ENCODE measurements at regions not wholly inside any gene's neighbourhood (a gene's known extent, or its start where the extent isn't known, plus 50 kb on each side); places are given as distances from the start of the nearest gene placed in this dataset.
A peak's percentile ranks its signal among the peaks of the same experiment; 100 is the strongest.

DNA sequence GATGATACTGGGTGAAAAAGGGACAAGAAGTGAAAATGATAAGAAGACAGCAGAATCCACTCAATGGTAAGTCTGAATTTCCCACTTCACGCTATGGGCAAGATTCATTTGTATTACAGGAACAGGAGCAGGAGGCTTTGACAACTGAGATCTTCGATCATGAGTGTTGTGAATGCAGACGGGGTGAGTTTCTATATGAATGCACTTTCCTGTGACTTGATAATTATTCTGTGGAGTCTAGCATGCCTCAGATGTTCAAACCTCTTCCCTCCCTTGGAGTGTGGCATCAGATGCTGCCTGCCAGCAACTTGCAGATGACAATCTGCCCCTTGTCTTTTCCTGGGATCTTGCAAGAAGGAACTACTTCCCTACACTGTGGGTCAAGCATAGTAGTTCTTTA, 225.4 kb downstream of the HLX start:
- DNase-seq, result no peak
- no peaks in the 10 kb centered on the region for H3K79me2 ChIP-seq (ENCODE audit: insufficient read depth, low read length)
- no CpG with 5 or more reads among the region's 3 CpGs for WGBS (ENCODE audit: insufficient coverage)
- no peak overlapping the region for H2AFZ ChIP-seq (ENCODE audit: insufficient read depth, low read depth, low read length, poor library complexity, severe bottlenecking)
- TF ChIP-seq, protein P1, sequence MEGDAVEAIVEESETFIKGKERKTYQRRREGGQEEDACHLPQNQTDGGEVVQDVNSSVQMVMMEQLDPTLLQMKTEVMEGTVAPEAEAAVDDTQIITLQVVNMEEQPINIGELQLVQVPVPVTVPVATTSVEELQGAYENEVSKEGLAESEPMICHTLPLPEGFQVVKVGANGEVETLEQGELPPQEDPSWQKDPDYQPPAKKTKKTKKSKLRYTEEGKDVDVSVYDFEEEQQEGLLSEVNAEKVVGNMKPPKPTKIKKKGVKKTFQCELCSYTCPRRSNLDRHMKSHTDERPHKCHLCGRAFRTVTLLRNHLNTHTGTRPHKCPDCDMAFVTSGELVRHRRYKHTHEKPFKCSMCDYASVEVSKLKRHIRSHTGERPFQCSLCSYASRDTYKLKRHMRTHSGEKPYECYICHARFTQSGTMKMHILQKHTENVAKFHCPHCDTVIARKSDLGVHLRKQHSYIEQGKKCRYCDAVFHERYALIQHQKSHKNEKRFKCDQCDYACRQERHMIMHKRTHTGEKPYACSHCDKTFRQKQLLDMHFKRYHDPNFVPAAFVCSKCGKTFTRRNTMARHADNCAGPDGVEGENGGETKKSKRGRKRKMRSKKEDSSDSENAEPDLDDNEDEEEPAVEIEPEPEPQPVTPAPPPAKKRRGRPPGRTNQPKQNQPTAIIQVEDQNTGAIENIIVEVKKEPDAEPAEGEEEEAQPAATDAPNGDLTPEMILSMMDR (IDR thresholded peaks at IDR 0.05), result no peak
- H3K36me3 Mint-ChIP-seq, result peaks cover under 1% of the 10 kb centered on the region in 2 donors
- no peak overlapping the region for H3K27ac Mint-ChIP-seq
- H3K4me1 Mint-ChIP-seq, result peaks cover 47% of the 10 kb centered on the region
- peaks cover 0 to 3% (median 0%) of the 10 kb centered on the region in 7 donors for H3K9me3 Mint-ChIP-seq
- H3K4me3 Mint-ChIP-seq, result peak overlapping the region in 1 of 2 donors; percentile 18
- intact Hi-C loops (cut with micrococcal nuclease), result loop anchor here (5.0 to 10.0 kb wide), 2 partner anchors 43 to 50 kb away; no protein-coding TSS in a partner anchor
- peaks cover 0 to 6% of the 10 kb centered on the region in 2 donors for H3K27me3 ChIP-seq (ENCODE audit: control insufficient read depth in 2 of 2, insufficient read depth in 2 of 2, low read length in 2 of 2)
- peaks cover 0 to 5% (median 5%) of the 10 kb centered on the region in 3 donors for H3K27me3 Mint-ChIP-seq (ENCODE audit: low read depth in 3 of 3)
- no peaks in the 10 kb centered on the region for H4K20me1 ChIP-seq (ENCODE audit: insufficient read depth, low read length)
- H3K4me2 ChIP-seq (replicated peaks; ENCODE audit: extremely low read depth, low read length, poor library complexity, severe bottlenecking), result no peak overlapping the region
- H3K36me3 ChIP-seq (replicated peaks in 1 of 2; ENCODE audit: control insufficient read depth in 1 of 2, insufficient read depth in 2 of 2, low read length in 2 of 2), result no peaks in the 10 kb centered on the region
- H3K9ac ChIP-seq (ENCODE audit: insufficient read depth, low read length, poor library complexity, severe bottlenecking), result no peak overlapping the region
- H3K9me3 ChIP-seq (replicated peaks in 1 of 2; ENCODE audit: control insufficient read depth in 1 of 2, insufficient read depth in 1 of 2, low read length in 2 of 2), result no peaks in the 10 kb centered on the region
- no peak overlapping the region for H3K27ac ChIP-seq (ENCODE audit: low read depth in 1 of 2, low read length in 2 of 2)
- H3K4me1 ChIP-seq (ENCODE audit: control insufficient read depth in 1 of 2, insufficient read depth in 2 of 2, low read length in 2 of 2), result peaks cover 29 to 36% of the 10 kb centered on the region in 2 donors
- H3K4me3 ChIP-seq (replicated peaks in 1 of 3; ENCODE audit: low read depth in 2 of 3, low read length in 3 of 3), result no peak overlapping the region

DNA sequence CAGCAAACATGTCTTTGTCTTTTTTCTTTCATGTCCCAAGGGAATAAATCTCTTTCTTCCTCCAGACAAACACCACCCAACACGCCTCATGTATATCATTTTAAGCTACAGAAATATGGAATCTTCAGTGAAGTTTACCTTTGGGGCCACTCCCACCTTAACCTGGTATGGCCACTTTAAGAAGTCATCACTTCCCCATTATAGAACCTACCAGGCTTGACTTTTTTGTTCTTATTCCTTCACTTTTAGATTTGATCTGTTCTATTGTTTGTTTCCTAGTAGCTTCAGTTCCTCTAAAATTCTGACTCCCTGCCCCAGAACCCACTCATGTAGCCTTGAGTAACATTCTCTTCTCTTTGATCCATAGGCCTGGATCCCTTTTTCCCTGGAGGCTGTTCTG, 226.3 kb downstream of the HLX start:
- H3K36me3 Mint-ChIP-seq, result no peaks in the 10 kb centered on the region
- H3K9me3 ChIP-seq (replicated peaks in 1 of 2; ENCODE audit: control insufficient read depth in 1 of 2, insufficient read depth in 1 of 2, low read length in 2 of 2), result no peaks in the 10 kb centered on the region
- intact Hi-C loops (cut with micrococcal nuclease), result loop anchor here in 1 of 2 donors (10.0 kb wide), 1 partner anchor 49 kb away; no protein-coding TSS in a partner anchor
- no peaks in the 10 kb centered on the region for H3K36me3 ChIP-seq (replicated peaks in 1 of 2; ENCODE audit: control insufficient read depth in 1 of 2, insufficient read depth in 2 of 2, low read length in 2 of 2)
- H3K79me2 ChIP-seq (ENCODE audit: insufficient read depth, low read length), result no peaks in the 10 kb centered on the region
- H3K4me1 ChIP-seq (ENCODE audit: control insufficient read depth in 1 of 2, insufficient read depth in 2 of 2, low read length in 2 of 2), result peaks cover 19 to 26% of the 10 kb centered on the region in 2 donors
- H3K9ac ChIP-seq (ENCODE audit: insufficient read depth, low read length, poor library complexity, severe bottlenecking), result no peak overlapping the region
- H3K4me2 ChIP-seq (replicated peaks; ENCODE audit: extremely low read depth, low read length, poor library complexity, severe bottlenecking), result no peak overlapping the region
- TF ChIP-seq, protein P1 (IDR thresholded peaks at IDR 0.05), result no peak
- WGBS (ENCODE audit: insufficient coverage), result no CpG with 5 or more reads among the region's 1 CpG
- H3K4me1 Mint-ChIP-seq, result peaks cover 37% of the 10 kb centered on the region
- H3K27me3 Mint-ChIP-seq (ENCODE audit: low read depth in 3 of 3), result peaks cover 0 to 5% (median 5%) of the 10 kb centered on the region in 3 donors
- H3K4me3 ChIP-seq (replicated peaks in 1 of 3; ENCODE audit: low read depth in 2 of 3, low read length in 3 of 3), result no peak overlapping the region
- H3K27ac Mint-ChIP-seq, result peak overlapping the region in 2 of 7 donors; percentile 1 to 21
- H3K4me3 Mint-ChIP-seq, result peak overlapping the region in 1 of 2 donors; percentile 27
- H2AFZ ChIP-seq (ENCODE audit: insufficient read depth, low read depth, low read length, poor library complexity, severe bottlenecking), result no peak overlapping the region
- DNase-seq, result no peak
- H4K20me1 ChIP-seq (ENCODE audit: insufficient read depth, low read length), result no peaks in the 10 kb centered on the region
- H3K9me3 Mint-ChIP-seq, result peaks cover 0 to 4% (median 0%) of the 10 kb centered on the region in 7 donors
- no peak overlapping the region for H3K27ac ChIP-seq (ENCODE audit: low read depth in 1 of 2, low read length in 2 of 2)
- peaks cover 0 to 6% of the 10 kb centered on the region in 2 donors for H3K27me3 ChIP-seq (ENCODE audit: control insufficient read depth in 2 of 2, insufficient read depth in 2 of 2, low read length in 2 of 2)

Measured in CD14-positive monocyte (primary cell).